Mucosa of rectum (tissue), 2 donors: ENCODE measurements at regions not wholly inside any gene's neighbourhood (a gene's known extent, or its start where the extent isn't known, plus 50 kb on each side); places are given as distances from the start of the nearest gene placed in this dataset.

Source experiments
- H3K27ac ChIP-seq, 2 donors: one replicate each; pipeline ENCODE4 v1.7.0; 2013; ENCODE audit warnings: inconsistent platforms in 2 of 2, low read depth in 2 of 2, low read length in 2 of 2
- H3K27me3 ChIP-seq, 2 donors: one replicate each; pipeline ENCODE4 v1.7.0; 2013; ENCODE audit warnings: low read length in 2 of 2; ENCODE audit not compliant: control insufficient read depth in 2 of 2, insufficient read depth in 2 of 2
- H3K36me3 ChIP-seq, 2 donors: one replicate each; pipeline ENCODE4 v1.7.0; 2013; ENCODE audit warnings: low read length in 2 of 2; ENCODE audit not compliant: control insufficient read depth in 2 of 2, insufficient read depth in 2 of 2
- H3K4me1 ChIP-seq, 2 donors: one replicate each; pipeline ENCODE4 v1.7.0; 2013; ENCODE audit warnings: low read length in 2 of 2, mild to moderate bottlenecking in 1 of 2; ENCODE audit not compliant: control insufficient read depth in 2 of 2, insufficient read depth in 2 of 2
- H3K4me3 ChIP-seq, 2 donors: one replicate each; pipeline ENCODE4 v1.7.0; 2013; ENCODE audit warnings: low read length in 2 of 2
- H3K9ac ChIP-seq, 2 donors: one replicate each; pipeline ENCODE4 v1.7.0; 2013; ENCODE audit warnings: low read length in 2 of 2, low read depth in 1 of 2, mild to moderate bottlenecking in 1 of 2
- H3K9me3 ChIP-seq, 2 donors: one replicate each; pipeline ENCODE4 v1.7.0; 2013; ENCODE audit warnings: low read length in 2 of 2; ENCODE audit not compliant: control insufficient read depth in 2 of 2
- donor health status: healthy.
- donor health status: Normal muscosa, but diverticular disease.

- Histone ChIP-seq H3K27ac (no peak overlapping the region), H3K4me1 (peaks cover 4% of the 10 kb centered on the region in 2 donors), H3K36me3 (no peaks in the 10 kb centered on the region), H3K27me3 (no peaks in the 10 kb centered on the region), H3K9me3 (no peaks in the 10 kb centered on the region), H3K4me3 (no peak overlapping the region), H3K9ac (no peak overlapping the region)
Observed at GRCh38 chr9:91146391-91147019, 215.2 kb downstream of the AUH start.

GRCh38 chr9:91147079-91147708, 214.5 kb downstream of the AUH start:
- H3K4me1 ChIP-seq: peaks cover 4% of the 10 kb centered on the region in 2 donors
- H3K27ac ChIP-seq: no peak overlapping the region
- H3K27me3 ChIP-seq: no peaks in the 10 kb centered on the region

GRCh38 chr9:91148306-91148705, 213.4 kb downstream of the AUH start:
- Histone ChIP-seq H3K4me3 (no peak overlapping the region), H3K36me3 (no peaks in the 10 kb centered on the region), H3K27me3 (no peaks in the 10 kb centered on the region), H3K4me1 (peaks cover 4% of the 10 kb centered on the region in 2 donors), H3K9me3 (no peaks in the 10 kb centered on the region), H3K9ac (no peak overlapping the region), H3K27ac (no peak overlapping the region)

More at GRCh38 chr9:91147079-91147708, 214.5 kb downstream of the AUH start:
- Histone ChIP-seq H3K36me3 (no peaks in the 10 kb centered on the region), H3K9me3 (no peaks in the 10 kb centered on the region), H3K9ac (no peak overlapping the region), H3K4me3 (no peak overlapping the region)

GRCh38 chr9:91150273-91150997, 211.3 kb downstream of the AUH start:
- H3K4me1 ChIP-seq: peaks cover 4% of the 10 kb centered on the region in 2 donors
- H3K27me3 ChIP-seq: no peaks in the 10 kb centered on the region
- peak overlapping the region; percentile 30 to 59 for H3K27ac ChIP-seq

GRCh38 chr9:91150998-91151717, 210.6 kb downstream of the AUH start:
- H3K36me3 ChIP-seq: no peaks in the 10 kb centered on the region
- no peak overlapping the region for H3K4me3 ChIP-seq
- no peak overlapping the region for H3K9ac ChIP-seq
- peak overlapping the region in 1 of 2 donors; percentile 30 for H3K27ac ChIP-seq
- no peaks in the 10 kb centered on the region for H3K9me3 ChIP-seq
- no peaks in the 10 kb centered on the region for H3K27me3 ChIP-seq
- H3K4me1 ChIP-seq: peaks cover 4% of the 10 kb centered on the region in 2 donors

More at GRCh38 chr9:91150273-91150997, 211.3 kb downstream of the AUH start:
- H3K4me3 ChIP-seq: no peak overlapping the region
- H3K9ac ChIP-seq: no peak overlapping the region
- H3K36me3 ChIP-seq: no peaks in the 10 kb centered on the region
- no peaks in the 10 kb centered on the region for H3K9me3 ChIP-seq

DNA sequence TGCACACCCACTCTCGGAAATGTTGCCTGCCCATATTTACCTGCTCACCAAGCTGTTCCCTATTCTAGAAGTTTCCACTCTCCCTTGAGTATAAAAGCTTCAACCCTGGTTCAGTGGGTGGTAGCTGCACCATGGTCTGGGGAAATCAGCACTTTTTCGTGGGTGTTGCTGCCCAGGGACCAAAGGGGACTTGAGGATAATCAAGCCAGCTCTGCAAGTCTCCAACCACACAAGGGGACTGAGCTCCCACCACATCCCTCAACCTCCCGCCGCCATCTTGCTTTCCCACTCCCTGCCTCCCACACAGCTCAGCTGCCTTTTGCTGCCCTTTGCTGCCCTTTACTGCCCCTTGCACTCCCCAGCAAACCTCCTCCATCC, 210.0 kb downstream of the AUH start:
- Histone ChIP-seq H3K9ac (no peak overlapping the region), H3K4me3 (no peak overlapping the region), H3K27ac (no peak overlapping the region), H3K36me3 (no peaks in the 10 kb centered on the region), H3K9me3 (no peaks in the 10 kb centered on the region), H3K27me3 (no peaks in the 10 kb centered on the region), H3K4me1 (peaks cover 4 to 7% of the 10 kb centered on the region in 2 donors)

DNA sequence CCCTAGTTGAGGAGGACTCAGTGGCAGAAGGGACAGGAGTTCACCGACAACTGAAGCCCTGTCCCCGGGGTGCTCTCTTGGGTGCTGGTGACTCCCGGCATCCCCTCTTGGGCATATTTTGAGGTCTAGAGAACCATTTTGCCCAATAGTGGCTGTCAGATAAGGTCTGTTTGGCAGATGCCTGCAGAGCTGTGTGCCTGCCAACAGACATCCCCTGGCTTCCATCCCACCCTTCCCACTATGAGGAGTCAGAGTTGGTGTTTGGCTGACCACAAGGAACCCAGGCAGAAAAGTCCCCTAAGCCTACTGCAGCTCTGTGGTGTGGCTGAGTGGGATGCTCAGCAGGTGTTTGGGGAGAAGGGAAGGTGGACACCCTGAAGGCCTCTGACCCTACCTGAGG, 207.0 kb downstream of the AUH start:
- Histone ChIP-seq H3K4me3 (no peak overlapping the region), H3K36me3 (no peaks in the 10 kb centered on the region), H3K27me3 (no peaks in the 10 kb centered on the region), H3K9me3 (no peaks in the 10 kb centered on the region), H3K27ac (no peak overlapping the region), H3K4me1 (peaks cover 4 to 17% of the 10 kb centered on the region in 2 donors), H3K9ac (no peak overlapping the region)

DNA sequence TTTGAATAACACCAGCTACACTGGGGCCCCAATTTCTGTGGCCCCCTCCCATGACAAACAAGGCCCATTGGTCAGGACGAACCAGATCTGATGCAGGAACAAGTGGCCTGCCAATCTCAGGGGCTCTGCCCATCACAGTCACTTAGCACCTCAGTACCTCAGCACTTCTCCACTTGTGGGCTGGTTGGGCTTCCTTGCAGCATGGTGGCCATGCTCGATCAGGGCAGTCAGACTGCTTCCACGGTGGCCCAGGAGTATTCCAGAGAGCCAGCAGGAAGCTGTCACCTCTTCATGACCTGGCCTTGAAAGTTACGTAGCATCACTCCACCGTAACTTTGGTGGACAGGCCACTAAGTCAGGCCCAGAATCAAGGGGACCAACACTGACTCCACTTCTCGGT, 206.5 kb downstream of the AUH start:
- Histone ChIP-seq H3K27ac (no peak overlapping the region), H3K36me3 (no peaks in the 10 kb centered on the region), H3K9ac (no peak overlapping the region), H3K4me3 (no peak overlapping the region), H3K27me3 (no peaks in the 10 kb centered on the region), H3K4me1 (peaks cover 6 to 18% of the 10 kb centered on the region in 2 donors), H3K9me3 (no peaks in the 10 kb centered on the region)

DNA sequence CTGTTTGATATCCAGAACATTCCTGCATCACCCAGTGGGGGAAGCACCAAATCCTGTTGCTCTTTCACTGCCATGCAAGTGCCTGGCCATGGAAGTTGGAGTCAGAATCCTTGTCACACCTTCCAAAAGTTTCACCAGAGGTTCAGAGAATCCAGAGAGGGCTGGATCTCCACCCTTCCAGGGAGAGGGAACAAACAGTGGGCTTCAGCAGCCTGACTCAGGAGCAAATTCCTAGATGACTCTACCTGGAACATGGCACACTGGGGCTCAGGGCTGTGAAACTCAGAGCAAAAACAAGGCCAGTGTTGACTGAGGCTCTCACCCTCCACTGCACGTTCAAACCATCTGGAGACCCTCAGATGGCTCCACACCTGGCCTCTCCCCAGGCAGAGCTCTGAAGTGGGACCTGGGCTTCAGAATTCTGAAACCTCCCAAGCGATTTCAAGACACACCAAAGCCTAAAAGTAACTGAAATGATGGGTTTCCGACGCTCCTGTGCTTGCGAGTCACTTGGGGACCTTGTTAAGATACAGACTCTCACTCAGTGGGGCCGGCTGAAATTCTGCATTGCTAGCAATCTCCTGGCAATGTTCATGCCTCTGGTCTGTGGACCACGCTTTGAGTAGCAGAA, 205.9 kb downstream of the AUH start:
- H3K9me3 ChIP-seq: no peaks in the 10 kb centered on the region
- no peak overlapping the region for H3K27ac ChIP-seq
- no peaks in the 10 kb centered on the region for H3K36me3 ChIP-seq
- no peak overlapping the region for H3K9ac ChIP-seq
- H3K4me3 ChIP-seq: no peak overlapping the region
- H3K27me3 ChIP-seq: no peaks in the 10 kb centered on the region
- H3K4me1 ChIP-seq: peaks cover 2 to 15% of the 10 kb centered on the region in 2 donors
